GM21619 (cell line): ENCODE measurements at regions not wholly inside any gene's neighbourhood (a gene's known extent, or its start where the extent isn't known, plus 50 kb on each side); places are given as distances from the start of the nearest gene placed in this dataset.
"Not testable (repeated sequence)": the region's sequence is repeated elsewhere in the genome, so short reads cannot be mapped to it uniquely, and the experiment has no call there.

ENCODE experiments used
- ATAC-seq: cut with Tn5 transposase; IDR thresholded peaks from one replicate; pipeline ENCODE4 v1.9.1; 2021; ENCODE audit not compliant: unreplicated experiment

- ATAC-seq = peak; percentile 76
These were observed 55.9 kb upstream of the PIK3CB start for GRCh38 chr3:138890555-138891187.

DNA sequence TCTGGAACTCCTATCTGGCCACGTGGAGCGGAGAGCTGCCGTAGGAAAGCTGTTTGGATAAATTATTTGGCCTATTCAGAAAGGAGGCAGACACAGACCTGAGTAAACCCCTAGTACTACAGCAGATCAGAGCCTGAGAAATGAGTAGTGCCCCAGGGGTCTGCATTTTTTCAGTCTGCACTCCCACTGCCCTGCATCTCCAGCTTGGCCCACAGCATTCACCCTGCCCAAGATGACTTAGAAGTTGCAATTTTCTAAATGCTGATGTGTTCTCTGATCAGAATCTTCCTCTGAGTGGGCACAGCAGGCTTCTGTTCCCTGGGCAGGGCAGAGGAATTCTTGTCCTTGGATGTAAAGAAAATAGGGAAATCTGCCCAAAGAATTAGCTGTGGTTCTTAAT lies 55.1 kb upstream of the PIK3CB start:
- no peak for ATAC-seq

GRCh38 chr3:138888560-138888959 lies 53.8 kb upstream of the PIK3CB start:
- ATAC-seq = no peak

DNA sequence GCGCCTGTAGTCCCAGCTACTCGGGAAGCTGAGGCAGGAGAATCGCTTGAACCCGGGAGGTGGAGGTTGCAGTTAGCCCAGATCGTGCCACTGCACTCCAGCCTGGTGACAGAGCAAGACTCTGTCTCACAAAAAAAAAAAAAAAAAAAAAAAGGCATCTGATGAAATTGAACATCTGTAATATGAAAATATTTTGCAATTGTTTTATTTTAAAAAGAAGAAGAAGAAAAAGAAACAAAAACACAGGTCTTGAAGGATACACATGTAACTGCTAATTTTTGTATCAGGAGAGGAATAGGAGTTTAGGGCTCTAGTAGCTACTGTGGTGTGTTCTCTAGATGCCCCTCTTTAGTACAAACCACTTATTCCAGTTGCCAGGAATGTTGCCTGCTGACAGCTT lies 51.4 kb upstream of the PIK3CB start:
- not testable (repeated sequence) for ATAC-seq
